ENCODE measurements at regions not wholly inside any gene's neighbourhood (a gene's known extent, or its start where the extent isn't known, plus 50 kb on each side); places are given as distances from the start of the nearest gene placed in this dataset.

DNA sequence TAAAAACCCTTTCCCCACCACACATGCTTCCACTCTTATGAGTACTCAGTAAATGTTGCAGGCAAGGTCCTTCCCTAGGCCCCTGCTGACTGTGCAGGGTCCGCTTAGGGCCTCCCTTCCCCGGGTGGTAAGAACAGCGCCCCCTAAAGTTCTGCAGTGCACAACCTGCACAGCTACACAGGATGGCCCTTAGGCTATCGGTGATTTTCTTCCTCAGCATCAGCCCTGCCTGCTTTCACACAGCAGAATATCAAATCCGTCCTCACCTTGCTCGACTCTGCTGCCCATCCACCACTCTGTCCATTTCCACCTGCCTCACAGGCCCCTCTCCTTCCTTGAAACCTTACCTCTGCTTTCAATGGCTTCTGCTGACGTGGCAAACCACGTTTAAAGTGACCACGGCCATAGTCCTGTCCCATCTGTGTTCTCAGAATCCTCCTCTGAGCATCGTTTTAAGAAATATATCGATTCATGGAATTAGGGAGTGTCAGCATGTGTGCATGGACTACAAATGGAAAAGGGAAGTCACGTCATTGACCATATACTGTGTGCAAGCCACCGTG is 51.4 kb upstream of the TMEM132E start:
- DNase-seq, result no peak

DNA sequence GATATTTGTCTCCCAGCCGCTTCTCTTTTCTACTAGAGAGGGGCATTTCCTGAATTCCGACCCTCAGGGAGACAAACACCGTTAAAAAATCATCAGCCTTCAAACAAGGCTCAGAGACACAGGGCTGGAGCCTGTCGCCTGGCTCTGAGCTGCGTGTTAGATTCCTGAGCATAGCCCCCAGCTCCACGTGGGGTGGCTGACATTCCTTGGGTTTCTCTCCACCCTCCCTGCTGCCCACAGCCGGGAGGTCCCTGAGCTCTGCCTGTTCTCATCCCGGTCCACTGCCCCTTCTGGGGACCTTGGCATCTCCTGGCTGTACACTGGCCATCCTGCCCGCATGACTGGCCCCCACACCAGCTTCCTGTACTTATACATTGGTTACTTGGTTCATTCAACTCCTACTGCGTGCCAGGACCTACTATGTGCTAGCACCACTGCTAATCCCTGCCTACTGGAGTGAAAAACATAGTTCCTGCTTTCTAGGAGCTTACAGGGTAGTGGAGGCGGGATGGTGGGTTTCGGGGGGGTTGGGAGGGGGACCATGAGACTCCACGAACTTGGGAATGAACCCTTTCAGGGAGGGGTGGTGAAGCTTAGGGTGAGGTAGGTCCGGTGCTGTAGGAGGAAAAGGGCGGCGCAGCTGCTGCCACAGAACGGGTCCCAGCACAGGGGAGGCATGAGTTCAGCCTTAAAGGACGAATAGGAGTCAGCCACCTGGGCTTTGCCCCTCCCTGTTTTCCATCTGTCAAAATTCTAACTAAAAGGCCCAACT is 52.1 kb upstream of the TMEM132E start:
- DNase-seq, result peak; percentile 28

DNA sequence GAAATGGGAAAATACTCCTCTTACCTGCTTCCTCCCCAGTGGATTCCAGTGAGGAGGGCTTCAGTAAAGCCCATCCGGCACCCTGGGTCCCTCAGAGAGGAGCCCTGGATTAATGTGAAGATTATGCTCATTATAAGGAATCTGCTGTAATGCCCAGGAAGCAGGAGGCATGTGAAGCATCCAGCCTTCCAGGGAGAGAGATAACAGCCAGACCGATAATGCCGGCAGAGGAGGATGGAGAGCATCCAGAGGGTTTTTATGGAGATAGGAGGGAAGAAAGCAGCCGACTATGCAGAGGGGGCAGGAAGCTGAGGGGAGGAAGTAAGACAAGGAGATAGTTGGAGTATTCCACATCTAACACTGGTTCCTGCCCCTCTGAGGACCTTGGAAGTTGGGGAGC is 53.7 kb upstream of the TMEM132E start:
- DNase-seq, result no peak

DNA sequence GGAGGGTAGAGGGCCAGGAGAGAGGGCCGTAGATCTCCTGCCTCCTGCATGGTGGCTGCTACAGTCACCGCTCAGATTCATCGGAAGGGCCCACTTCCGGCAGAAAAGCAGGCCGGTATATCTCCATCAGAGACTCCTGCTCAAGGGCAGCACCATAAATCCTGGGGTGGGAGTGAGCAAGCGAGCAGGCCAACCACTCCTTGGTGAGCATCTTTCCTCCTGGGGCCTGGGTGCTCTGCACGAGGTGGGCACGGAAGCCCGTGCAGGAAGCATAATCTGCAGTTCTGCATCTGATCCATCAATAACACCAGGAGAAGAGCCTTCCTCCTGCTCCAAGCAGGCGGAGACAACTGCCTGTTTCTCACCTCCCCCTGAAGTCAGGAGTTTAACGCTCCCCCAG is 57.4 kb upstream of the TMEM132E start:
- DNase-seq, result peak; percentile 10

DNA sequence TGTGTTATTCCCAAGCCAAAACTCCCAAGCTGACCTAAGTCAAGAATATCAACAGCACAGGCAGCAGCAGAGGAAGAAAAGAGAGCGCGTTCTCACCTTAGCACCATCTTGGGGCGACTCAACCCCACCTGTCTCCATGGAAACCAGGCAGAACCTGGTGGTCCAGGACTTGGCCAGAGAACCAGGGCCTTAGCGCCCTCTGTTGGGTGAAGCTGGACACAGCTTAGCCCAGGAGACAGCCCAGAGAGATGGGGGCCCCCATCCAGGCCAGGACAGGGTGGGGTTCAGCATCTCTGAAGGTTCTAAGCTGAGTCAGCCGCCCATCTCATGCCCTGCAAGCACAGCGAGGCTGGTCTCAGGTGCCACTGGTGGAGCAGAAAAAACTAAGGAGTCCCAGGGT is 60.1 kb upstream of the TMEM132E start:
- peak; percentile 38 for DNase-seq

DNA sequence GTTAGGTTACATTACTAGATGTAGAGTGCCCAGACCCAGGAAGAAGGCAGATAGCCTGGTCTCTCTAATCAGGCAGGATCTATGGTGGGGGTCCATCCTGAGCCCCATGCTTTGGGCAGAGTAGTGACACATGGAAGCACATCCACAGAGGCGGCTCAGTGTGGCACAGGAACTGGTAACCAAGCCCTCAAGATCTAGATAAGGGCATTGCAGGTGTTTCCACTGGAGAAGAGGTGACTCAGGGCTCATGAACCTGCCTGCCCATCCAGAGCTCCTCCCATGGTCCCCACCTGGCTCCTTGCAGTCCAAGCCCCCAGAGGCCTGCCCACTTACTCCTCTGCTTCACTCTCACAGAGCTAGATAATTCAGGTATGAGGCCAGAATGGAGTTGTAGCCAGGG is 62.0 kb upstream of the TMEM132E start:
- DNase-seq, result no peak

DNA sequence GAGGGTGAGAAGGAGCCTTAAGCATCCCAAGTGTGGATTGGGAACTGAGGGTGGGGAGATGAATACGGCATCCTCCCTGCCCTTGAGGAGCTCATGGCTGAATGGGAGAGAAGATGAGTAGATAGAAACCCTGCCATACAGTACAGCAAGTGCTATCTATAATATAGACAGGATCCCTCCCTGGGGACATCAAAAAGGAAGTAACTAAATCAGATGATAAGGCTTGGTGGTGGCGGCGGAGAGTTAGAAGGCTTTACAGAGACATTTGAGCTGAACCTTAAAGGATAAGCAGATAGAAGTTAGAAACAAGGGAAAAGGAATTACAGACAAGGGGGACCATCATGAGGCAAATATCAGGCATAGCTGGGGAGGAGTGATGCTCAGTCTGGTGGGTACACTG is 67.5 kb upstream of the TMEM132E start:
- DNase-seq, result no peak

DNA sequence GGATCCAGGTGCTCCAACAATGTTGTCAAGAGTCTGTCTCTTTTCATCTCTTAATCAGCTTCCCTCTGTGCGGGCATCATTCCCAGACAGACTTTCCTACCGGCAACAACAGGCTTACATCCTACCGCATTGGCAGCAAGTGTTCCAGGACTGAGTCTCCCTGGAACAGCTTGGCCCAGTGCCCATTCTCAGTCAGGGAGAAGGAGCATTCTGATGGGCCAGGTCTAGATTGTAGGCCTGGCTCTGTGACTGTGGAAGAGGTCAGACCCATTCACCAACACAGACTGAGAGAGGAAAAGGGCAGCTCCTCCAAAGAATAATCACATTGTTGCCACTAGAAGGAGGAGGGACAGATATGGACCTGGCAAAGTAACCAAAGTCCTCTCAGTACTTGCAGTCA is 68.1 kb upstream of the TMEM132E start:
- no peak for DNase-seq

DNA sequence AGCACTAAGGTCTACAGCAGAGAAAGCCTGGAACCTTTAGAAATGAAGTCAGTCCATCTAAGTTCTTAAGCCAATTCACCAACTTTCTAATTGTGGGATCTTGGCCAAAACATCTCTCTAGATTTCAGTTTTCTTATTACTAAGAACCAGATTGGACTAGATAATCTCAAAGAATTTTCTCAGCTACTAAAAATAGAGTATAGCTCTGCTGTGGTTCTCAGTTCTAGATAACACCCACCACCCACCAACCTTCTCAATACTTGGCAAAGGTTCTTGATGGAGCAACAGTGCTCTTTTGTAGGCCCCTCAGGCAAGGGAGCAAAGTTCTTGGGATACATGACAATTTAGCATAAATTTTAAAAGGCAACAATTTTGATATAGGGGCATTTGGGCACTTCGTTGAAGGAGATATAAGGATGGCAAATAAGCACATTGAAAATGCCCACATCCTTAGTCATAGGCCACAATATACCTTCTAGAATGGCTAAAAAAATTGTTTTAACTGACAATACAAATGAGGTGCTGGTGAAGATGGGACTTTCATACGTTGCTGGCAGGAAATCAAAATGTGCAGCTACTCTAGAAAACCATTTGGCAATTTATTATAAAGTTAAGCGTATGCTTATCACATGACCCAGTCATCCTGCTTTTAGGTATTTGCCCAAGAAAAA is 74.4 kb upstream of the TMEM132E start:
- no peak for DNase-seq

DNA sequence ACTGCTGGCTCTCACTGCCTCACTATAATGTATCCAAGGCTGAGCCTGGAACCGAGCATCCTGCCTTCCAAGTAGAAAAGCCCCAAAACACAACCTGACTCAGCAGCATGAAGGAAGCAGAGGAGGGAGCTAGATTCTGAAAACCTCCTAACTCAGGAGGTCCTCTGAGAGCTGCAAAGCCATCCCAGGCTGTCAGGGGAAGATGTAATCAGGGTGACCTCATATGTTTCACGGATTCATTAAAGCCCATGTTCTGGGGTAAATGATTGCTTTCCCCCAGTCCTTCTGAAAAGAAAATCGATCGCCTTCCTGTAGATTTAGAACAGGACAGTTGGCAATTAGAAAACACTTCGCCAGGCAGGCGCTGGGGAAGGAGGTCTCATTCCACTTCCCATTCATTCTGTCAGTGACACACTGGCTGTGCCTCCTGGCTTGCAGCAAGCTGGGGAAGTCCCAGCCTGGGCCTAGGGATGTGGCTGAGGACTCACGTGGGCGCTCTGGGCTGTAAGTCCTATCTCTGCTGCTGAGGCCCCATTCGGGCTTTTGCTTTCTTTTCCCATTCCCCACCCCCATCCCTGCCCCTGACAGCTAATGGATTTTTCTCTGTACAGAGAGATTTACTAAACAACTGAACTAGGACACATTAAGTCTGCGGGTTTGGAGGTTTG is 75.7 kb upstream of the TMEM132E start:
- DNase-seq, result peak; percentile 50

DNA sequence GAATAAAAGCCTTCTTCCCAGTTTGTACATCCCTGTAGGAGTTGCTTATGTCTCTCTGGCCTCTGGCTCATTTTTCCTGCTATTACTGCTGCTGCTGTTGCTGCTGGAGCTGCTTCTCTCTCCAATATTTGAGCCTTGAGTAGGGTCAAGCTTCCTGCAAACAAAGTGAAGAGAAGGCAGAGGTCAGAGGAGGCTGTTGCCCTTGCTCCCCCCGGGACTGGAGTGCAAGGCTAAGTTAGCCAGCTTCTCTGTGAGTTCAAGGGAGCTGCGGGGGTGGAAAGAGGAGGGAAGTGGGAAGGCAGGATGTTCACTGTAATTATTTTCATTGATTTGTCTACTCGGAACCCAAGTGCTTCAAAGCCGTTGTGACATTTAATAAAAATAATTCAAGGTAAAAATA is 77.0 kb upstream of the TMEM132E start:
- DNase-seq, result no peak

DNA sequence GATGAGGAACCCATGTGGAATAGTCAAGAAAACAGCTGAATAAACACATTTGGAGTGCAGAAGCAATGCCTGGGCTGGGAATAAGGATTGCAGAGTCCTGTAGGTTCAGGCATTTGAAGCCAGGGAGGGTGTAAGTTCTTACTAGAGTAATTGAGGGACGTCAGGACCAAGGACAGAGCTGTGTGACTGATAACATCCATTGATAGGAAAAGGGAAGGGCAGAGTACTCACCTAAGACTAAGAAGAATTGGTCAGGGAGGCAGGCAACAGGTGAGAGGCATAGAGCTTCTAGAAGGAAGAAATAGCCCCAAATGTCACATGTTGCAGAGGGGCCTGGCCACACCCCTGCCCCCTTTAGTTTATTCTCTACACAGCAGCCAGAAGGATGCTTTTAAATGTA is 79.8 kb upstream of the TMEM132E start:
- peak; percentile 66 for DNase-seq

DNA sequence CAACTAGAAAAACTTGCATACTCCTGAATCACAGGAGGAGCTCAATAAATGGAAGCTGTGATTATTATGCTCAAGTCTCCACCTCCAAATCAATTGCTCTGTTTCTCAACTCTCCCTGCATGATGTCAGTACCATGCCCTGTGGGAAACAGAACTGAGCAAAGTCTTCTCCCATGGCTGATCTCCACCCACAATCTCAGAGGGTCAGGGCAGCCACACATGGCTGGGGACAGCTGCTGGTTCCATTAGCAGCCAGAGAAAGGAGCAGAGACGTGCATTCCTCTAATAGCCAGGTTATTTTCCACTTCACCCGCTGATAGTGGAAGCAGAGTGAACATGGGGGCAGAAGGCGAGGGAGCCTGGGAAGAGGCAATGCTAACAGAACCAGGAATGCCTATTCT is 85.5 kb upstream of the TMEM132E start:
- peak; percentile 64 for DNase-seq

DNA sequence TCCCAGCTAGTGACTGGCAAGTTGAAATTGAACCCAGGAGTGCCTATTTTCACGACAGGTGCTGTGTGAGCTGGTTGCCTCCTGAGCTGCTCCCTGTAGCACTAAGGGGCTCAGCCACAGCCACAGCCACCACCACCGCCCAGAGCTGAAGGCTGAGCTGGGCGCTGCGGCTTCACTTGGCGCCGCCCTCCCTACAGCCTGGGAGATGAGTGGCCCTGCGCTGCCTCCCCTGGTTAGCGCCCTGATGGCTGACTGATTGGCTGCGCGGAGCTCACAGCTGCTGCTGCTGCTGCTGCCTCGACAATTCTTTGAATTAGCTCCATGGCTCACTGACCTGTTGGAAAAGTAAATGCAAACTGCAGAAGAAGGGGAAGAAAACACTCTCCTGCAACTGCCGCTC is 91.8 kb upstream of the TMEM132E start:
- peak; percentile 77 for DNase-seq

DNA sequence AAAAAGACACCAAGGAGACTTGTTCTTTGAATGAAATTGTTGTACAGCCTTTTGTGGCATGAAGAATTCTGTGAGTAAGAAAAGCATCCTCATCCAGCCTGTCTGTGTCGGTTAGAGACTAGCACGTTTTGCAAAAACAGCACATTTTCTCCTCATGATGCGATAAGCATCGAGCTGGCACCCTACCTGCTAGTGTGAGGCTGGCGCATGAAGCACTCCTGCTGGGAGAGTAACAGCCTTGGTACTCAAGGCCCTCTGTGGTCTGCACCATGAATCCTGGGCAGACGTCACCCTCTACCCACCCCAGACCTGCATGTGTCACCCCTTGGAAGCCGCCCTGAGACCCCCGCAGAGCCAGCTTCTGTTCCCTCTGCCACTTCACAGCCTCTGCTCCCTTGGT is 92.6 kb upstream of the TMEM132E start:
- DNase-seq, result no peak

DNA sequence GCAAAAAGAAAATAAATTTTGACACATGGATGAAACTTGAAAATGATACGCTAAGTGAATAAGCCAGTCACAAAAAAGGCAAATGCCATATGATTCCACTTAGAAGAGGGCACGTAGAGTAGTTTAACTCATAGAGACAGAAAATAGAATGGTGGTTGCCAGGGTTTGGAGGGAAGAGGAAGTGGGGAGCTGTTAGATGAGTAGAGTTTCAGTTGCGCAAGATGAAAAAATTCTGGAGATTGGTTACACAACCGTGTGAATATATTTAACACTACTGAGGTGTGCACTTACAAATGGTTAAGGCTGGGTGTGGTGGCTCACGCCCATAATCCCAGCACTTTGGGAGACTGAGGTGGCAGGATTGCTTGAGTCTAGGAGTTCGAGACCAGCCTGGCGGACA is 93.4 kb upstream of the TMEM132E start:
- DNase-seq, result no peak

DNA sequence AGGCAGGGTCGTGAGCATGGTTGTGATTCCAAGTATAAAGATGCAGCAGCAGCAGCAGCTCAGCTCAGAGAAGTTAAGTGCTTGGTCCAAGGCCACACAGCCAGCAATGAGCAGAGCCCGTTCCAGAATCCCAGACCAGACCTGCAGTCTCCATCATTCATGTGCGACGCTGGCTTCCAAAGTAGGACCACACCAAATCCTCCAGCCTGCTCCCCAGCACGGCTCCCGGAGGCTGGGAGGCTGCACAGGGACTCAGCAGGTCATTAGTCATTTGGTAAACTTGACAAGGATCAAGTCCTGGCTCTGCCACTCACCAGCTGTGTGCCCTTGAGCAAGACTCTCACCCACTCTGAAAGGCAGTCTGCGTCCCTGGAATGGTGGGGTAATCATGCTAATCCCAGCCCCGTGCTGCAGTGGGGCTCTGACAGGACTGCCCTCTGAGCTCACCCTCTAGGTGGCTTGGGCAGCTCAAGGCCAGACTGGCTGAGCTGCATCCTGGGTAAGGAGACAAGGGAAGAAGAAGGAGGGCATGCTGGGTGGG is 95.1 kb upstream of the TMEM132E start:
- no peak for DNase-seq

DNA sequence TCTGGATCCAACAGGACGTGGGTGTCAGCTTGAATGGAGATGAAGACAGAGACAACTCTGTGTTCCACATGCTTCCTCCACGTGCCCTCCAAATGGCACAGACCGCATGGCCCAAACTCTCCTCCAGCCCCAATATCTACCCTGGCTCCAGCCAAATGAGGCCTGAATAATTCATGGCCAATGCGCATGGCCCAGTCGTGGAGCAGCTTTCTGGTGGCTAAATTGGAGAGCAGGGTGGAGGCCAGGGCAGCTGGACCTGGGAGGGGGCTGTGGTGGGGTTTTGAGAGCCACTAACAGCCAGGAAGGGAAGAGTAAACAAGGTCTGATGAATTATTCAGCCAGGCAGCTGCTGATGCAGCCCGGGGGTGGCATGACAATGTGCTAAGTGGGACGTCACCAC is 96.7 kb upstream of the TMEM132E start:
- peak; percentile 58 for DNase-seq

DNA sequence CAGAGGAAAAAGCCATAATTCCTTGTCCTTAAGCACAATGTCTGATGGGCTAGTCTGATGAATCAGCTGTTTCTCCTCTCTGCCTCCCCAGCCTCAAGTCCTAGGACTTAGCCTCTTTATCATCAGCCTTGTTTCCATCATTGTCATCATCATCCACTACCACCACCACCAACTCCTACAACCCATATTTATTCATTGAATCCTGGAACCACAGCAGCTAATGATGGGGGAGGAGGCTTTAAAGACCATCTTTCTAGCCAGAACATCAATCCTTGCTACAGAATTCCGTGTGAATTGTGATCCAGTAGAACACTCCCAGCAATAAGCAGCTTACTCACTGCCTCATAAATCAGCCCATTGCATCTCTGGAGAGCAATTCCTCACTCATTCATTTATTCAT is 97.6 kb upstream of the TMEM132E start:
- no peak for DNase-seq

DNA sequence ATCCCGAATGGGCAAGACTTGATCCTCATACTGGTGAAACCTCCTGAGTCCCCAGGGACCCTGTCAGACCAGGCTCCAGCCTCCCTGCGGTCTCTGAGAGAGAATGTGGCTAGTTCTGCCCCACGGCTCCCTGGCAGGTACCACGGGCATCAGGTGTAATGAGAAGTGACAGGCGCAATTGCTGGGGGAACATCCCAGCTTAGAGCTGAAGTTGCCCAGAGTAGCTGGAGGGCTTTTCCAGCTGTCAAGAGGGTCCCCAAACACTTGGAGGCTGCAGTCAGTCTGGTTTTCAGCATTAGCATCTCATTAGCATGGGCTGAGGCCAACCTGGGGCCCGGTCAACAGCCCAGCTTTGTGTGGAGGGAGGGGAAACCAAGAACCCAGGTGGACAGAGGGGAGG is 100.0 kb upstream of the TMEM132E start:
- DNase-seq, result peak; percentile 76

DNA sequence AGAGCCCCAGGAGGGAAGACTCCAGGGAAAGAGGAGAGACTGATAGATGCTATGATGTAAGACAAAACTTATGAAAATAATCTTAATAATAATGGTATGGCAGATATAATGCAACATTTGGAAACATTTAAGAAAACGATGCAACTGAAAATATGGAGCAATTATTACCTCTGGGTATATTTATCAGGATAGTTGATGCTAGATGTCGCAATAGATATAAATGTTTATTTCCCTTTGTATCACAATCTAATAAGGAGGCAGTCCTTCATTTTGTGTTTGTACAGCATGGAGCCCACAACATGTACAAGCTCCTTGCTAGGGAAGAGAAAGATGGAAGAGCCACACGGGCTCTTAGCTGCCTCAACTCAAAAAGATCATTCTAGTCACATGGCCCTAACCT is 101.1 kb upstream of the TMEM132E start:
- no peak for DNase-seq

DNA sequence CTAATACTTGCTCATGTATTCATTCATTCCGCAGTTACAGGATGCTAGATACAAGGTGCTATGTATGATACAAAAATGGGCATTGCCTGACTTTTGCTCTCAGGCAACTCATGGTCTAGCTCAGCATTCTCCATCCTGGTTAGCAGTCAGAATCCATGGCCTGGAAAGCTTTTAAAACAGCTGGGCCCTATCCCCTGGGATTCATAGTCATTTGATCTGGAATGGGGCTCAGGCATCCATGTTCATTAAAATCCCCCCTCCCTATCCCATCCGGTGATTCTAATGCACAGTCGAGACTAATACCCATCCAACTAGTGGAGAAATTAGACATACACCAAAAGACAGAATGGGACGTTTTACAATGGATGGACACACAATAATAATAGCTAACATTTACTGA is 104.1 kb upstream of the TMEM132E start:
- DNase-seq, result peak; percentile 74

DNA sequence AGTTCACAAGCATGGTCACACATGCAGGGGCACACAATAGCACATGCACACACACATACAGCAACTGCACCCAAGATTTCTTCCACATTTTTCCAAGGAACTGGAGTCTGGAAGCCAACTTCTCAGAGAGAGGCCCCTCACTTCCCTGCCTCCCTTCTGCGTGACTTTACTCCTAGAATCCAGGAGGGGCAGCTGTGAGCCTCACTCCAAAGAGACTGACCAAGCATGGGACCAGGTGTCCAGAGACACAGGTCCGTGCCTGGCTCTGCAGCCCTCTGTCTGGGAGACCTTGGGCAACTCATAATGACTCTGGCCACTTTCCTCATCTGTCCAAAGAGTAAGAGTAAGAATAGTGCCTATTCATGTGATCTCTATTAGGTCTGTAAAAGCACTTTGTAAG is 104.7 kb upstream of the TMEM132E start:
- DNase-seq, result no peak

DNA sequence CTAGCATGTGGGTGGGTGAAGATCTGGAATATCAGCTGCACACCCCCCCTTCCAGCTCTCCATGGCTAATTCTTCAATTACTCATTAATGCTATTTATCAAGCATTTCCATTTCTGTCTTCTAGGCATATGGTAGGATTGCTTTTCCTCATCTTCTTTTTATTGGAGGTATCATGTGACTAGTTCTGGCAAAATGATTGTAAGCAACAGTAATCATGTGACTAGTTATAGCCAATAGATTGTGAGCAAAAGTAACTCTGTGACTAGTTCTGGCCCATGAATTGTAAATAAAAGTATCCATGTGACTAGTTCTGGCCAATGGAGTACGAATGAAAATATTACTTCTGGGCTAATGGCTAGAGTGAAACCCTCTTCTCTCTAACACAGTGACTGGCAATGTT is 107.0 kb upstream of the TMEM132E start:
- no peak for DNase-seq
